Adrenal gland (tissue), 5 donors: ENCODE measurements at regions not wholly inside any gene's neighbourhood (a gene's known extent, or its start where the extent isn't known, plus 50 kb on each side); places are given as distances from the start of the nearest gene placed in this dataset.

Source experiments
- POLR2A ChIP-seq, 2 donors: fragments of 450-650 bp; IDR thresholded peaks; one replicate each; pipeline ENCODE4 v1.6.1; 2017; ENCODE audit warnings: antibody characterized with exemption in 2 of 2, mild to moderate bottlenecking in 2 of 2, moderate library complexity in 1 of 2
- TF ChIP-seq, protein P1 (sequence below), 6 experiments: fragments of 450-650 bp in 4 of 6; fragments of 200-600 bp in 2 of 6; sonication (generic) in 1 of 6; IDR thresholded peaks; 1 replicate in 5 of 6; 2 replicates in 1 of 6; pipeline versions ENCODE4 v1.5.1 to v1.8.0; 2016 to 2021; ENCODE audit warnings: antibody characterized with exemption in 6 of 6, mild to moderate bottlenecking in 2 of 6, moderate library complexity in 1 of 6
- donor health status: DM: no; HTN: no; CAD: no.

GRCh38 chr5:107739661-107740060 lies 68.9 kb upstream of the EFNA5 start:
- TF ChIP-seq POLR2A (IDR thresholded peaks at IDR 0.05), result no peak
- TF ChIP-seq, protein P1, sequence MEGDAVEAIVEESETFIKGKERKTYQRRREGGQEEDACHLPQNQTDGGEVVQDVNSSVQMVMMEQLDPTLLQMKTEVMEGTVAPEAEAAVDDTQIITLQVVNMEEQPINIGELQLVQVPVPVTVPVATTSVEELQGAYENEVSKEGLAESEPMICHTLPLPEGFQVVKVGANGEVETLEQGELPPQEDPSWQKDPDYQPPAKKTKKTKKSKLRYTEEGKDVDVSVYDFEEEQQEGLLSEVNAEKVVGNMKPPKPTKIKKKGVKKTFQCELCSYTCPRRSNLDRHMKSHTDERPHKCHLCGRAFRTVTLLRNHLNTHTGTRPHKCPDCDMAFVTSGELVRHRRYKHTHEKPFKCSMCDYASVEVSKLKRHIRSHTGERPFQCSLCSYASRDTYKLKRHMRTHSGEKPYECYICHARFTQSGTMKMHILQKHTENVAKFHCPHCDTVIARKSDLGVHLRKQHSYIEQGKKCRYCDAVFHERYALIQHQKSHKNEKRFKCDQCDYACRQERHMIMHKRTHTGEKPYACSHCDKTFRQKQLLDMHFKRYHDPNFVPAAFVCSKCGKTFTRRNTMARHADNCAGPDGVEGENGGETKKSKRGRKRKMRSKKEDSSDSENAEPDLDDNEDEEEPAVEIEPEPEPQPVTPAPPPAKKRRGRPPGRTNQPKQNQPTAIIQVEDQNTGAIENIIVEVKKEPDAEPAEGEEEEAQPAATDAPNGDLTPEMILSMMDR (IDR thresholded peaks at IDR 0.05), result no peak
